IMR-90 (cell line): ENCODE measurements at regions not wholly inside any gene's neighbourhood (a gene's known extent, or its start where the extent isn't known, plus 50 kb on each side); places are given as distances from the start of the nearest gene placed in this dataset.

Experiments used
- ATAC-seq: fragments of 200-7000 bp; cut with Tn5 transposase; 2 replicates; pipeline ENCODE4 v1.9.1; 2020; ENCODE audit warnings: low read depth, mild to moderate bottlenecking, moderate library complexity
- BruUV-seq: library from RNA; stranded (reverse); fragments of 400-500 nt; replicated peaks from 2 replicates; lab custom pipeline; 2021; lab: Mats Ljungman, UMichigan
- CTCF ChIA-PET: fragments of 300-600 bp; formaldehyde crosslinking; extraction: SDS; loops from one replicate; lab custom pipeline; 2021; ENCODE audit warnings: antibody characterized with exemption; lab: Yijun Ruan, JAX
- POLR2A ChIA-PET: fragments of 300-600 bp; sonication (Branson Sonifier 250); formaldehyde crosslinking; loops from one replicate; lab custom pipeline; 2022; ENCODE audit warnings: antibody characterized with exemption; ENCODE audit not compliant: unreplicated experiment; lab: Charles Lee
- DNase-seq: peaks from one replicate; pipeline ENCODE4 v3.0.0; 2013
- H2AFZ ChIP-seq: replicated peaks from 2 replicates; pipeline ENCODE3; 2013; ENCODE audit warnings: low read length, mild to moderate bottlenecking; ENCODE audit not compliant: poor library complexity
- H2AK5ac ChIP-seq: 2 replicates; pipeline ENCODE4 v1.6.1; 2013; ENCODE audit warnings: low read depth, low read length, inconsistent platforms
- H2AK9ac ChIP-seq: replicated peaks from 2 replicates; pipeline ENCODE3; 2013; ENCODE audit warnings: mild to moderate bottlenecking, low read depth, low read length, moderate library complexity; ENCODE audit not compliant: poor library complexity
- H2BK120ac ChIP-seq: 2 replicates; pipeline ENCODE4 v1.6.1; 2013; ENCODE audit warnings: low read depth, low read length, inconsistent platforms
- H2BK15ac ChIP-seq: 3 replicates; pipeline ENCODE4 v1.6.1; 2013; ENCODE audit warnings: low read depth, low read length, inconsistent platforms
- H2BK20ac ChIP-seq: 2 replicates; pipeline ENCODE4 v1.6.1; 2013; ENCODE audit warnings: low read depth, mild to moderate bottlenecking, inconsistent platforms, low read length, moderate library complexity
- H2BK5ac ChIP-seq: 2 replicates; pipeline ENCODE4 v1.6.1; 2013; ENCODE audit warnings: mild to moderate bottlenecking, low read depth, low read length, inconsistent platforms; ENCODE audit not compliant: poor library complexity, severe bottlenecking
- H3K14ac ChIP-seq: replicated peaks from 2 replicates; pipeline ENCODE4 v1.6.1; 2013; ENCODE audit warnings: low read depth, low read length, inconsistent platforms
- H3K18ac ChIP-seq: 2 replicates; pipeline ENCODE4 v1.6.1; 2013; ENCODE audit warnings: low read depth, low read length, control low read depth
- H3K23ac ChIP-seq: 2 replicates; pipeline ENCODE4 v1.6.1; 2013; ENCODE audit warnings: low read depth, low read length, inconsistent platforms
- H3K27ac ChIP-seq: 2 replicates; pipeline ENCODE4 v1.5.1; 2013; ENCODE audit warnings: mild to moderate bottlenecking, control low read depth, low read length; ENCODE audit not compliant: insufficient read depth
- H3K27me3 ChIP-seq: 2 replicates; pipeline ENCODE4 v1.6.1; 2013; ENCODE audit warnings: low read length; ENCODE audit not compliant: control insufficient read depth, insufficient read depth
- H3K36me3 ChIP-seq: 2 replicates; pipeline ENCODE4 v1.6.1; 2013; ENCODE audit warnings: low read length, mixed read lengths; ENCODE audit not compliant: control insufficient read depth, insufficient read depth
- H3K4ac ChIP-seq: 2 replicates; pipeline ENCODE4 v1.6.1; 2013; ENCODE audit warnings: low read depth, low read length, inconsistent platforms
- H3K4me1 ChIP-seq: 2 replicates; pipeline ENCODE4 v1.6.1; 2013; ENCODE audit warnings: low read length, mixed read lengths; ENCODE audit not compliant: control insufficient read depth, insufficient read depth
- H3K4me2 ChIP-seq: 2 replicates; pipeline ENCODE4 v1.6.1; 2013; ENCODE audit warnings: low read depth, mild to moderate bottlenecking, control low read depth, low read length, moderate library complexity
- H3K4me3 ChIP-seq: 2 replicates; pipeline ENCODE4 v1.5.1; 2013; ENCODE audit warnings: low read depth, mild to moderate bottlenecking, control low read depth, low read length, moderate library complexity; ENCODE audit not compliant: insufficient read depth
- H3K56ac ChIP-seq: 2 replicates; pipeline ENCODE4 v1.6.1; 2013; ENCODE audit warnings: low read length, inconsistent platforms; ENCODE audit not compliant: insufficient read depth; ENCODE audit errors: extremely low read depth
- H3K79me1 ChIP-seq, 2 experiments: 2 replicates each; pipeline ENCODE4 v1.6.1; 2013; ENCODE audit warnings: low read length in 2 of 2, inconsistent platforms in 1 of 2, low read depth in 1 of 2
- H3K9ac ChIP-seq: 2 replicates; pipeline ENCODE4 v1.6.1; 2013; ENCODE audit warnings: low read depth, low read length, control low read depth
- H3K9me1 ChIP-seq: 2 replicates; pipeline ENCODE4 v1.6.1; 2013; ENCODE audit warnings: low read length, inconsistent platforms; ENCODE audit not compliant: insufficient read depth
- H3K9me3 ChIP-seq: 2 replicates; pipeline ENCODE4 v1.6.1; 2013; ENCODE audit warnings: low read length; ENCODE audit not compliant: control insufficient read depth, insufficient read depth
- H4K20me1 ChIP-seq: 2 replicates; pipeline ENCODE4 v1.6.1; 2013; ENCODE audit warnings: low read length, inconsistent platforms; ENCODE audit not compliant: insufficient read depth
- H4K5ac ChIP-seq: 2 replicates; pipeline ENCODE4 v1.6.1; 2013; ENCODE audit warnings: mild to moderate bottlenecking, low read depth, low read length, control low read depth
- H4K8ac ChIP-seq, 2 experiments: 2 replicates each; pipeline ENCODE4 v1.6.1; 2013; ENCODE audit warnings: low read depth in 2 of 2, low read length in 2 of 2, control low read depth in 1 of 2, inconsistent platforms in 1 of 2
- H4K91ac ChIP-seq: 2 replicates; pipeline ENCODE4 v1.6.1; 2013; ENCODE audit warnings: low read depth, low read length, inconsistent platforms; ENCODE audit not compliant: insufficient read depth
- BHLHE40 ChIP-seq: fragments of 150-350 bp; IDR thresholded peaks from 2 replicates; pipeline ENCODE4 v1.6.1; 2016; ENCODE audit warnings: mild to moderate bottlenecking, low read depth, low read length
- CHD1 ChIP-seq: IDR thresholded peaks from 2 replicates; pipeline ENCODE4 v1.6.1; 2012; ENCODE audit warnings: low read depth, low read length, improper control_type of control experiment
- MAFK ChIP-seq: IDR thresholded peaks from 2 replicates; pipeline ENCODE4 v1.6.1; 2012; ENCODE audit warnings: low read depth, low read length, improper control_type of control experiment
- MAZ ChIP-seq: IDR thresholded peaks from 2 replicates; pipeline ENCODE4 v1.6.1; 2012; ENCODE audit warnings: low read depth, mild to moderate bottlenecking, low read length, improper control_type of control experiment, moderate library complexity, borderline replicate concordance
- POLR2A ChIP-seq: IDR thresholded peaks from 2 replicates; pipeline ENCODE4 v1.6.1; 2012; ENCODE audit warnings: mild to moderate bottlenecking, low read depth, low read length
- RAD21 ChIP-seq: IDR thresholded peaks from 2 replicates; pipeline ENCODE4 v1.6.1; 2012; ENCODE audit warnings: low read length, improper control_type of control experiment
- RCOR1 ChIP-seq: IDR thresholded peaks from 2 replicates; pipeline ENCODE4 v1.6.1; 2012; ENCODE audit warnings: mild to moderate bottlenecking, low read length, improper control_type of control experiment; ENCODE audit not compliant: insufficient replicate concordance
- RFX5 ChIP-seq: IDR thresholded peaks from 2 replicates; pipeline ENCODE4 v1.8.0; 2012; ENCODE audit warnings: low read depth, mild to moderate bottlenecking, low read length, moderate library complexity
- SMC3 ChIP-seq: fragments of 150-350 bp; IDR thresholded peaks from 2 replicates; pipeline ENCODE4 v1.6.1; 2016; ENCODE audit warnings: low read depth, mild to moderate bottlenecking, antibody characterized with exemption, low read length, moderate library complexity
- WGBS, 2 experiments: methylation state at CpG; one replicate each; pipeline versions ENCODE4 v1.1.5 to v1.1.7; 2013; ENCODE audit warnings: missing lambda C conversion rate in 2 of 2; ENCODE audit not compliant: insufficient read length in 1 of 2; ENCODE audit errors: extremely low coverage in 2 of 2; 5-methylcytosine and 5-hydroxymethylcytosine counted together
- dilution Hi-C: fragments of 300-500 bp; cut with HindIII; formaldehyde crosslinking; loops from one replicate; pipeline ENCODE4 v1.14.3; 2018; ENCODE audit warnings: low sequenced_read_pairs; ENCODE audit not compliant: unreplicated experiment
- in situ Hi-C: fragments of 300-500 bp; cut with MboI; formaldehyde crosslinking; loops from 3 replicates; pipeline ENCODE4 v1.14.3; 2019; ENCODE audit warnings: low sequenced_read_pairs, inconsistent platforms, mixed read lengths
- intact Hi-C: fragments of 100-400 bp; cut with micrococcal nuclease; formaldehyde crosslinking; loops from 2 replicates; pipeline ENCODE4 v1.10.0; 2022
- TF ChIP-seq, protein P1 (sequence below): fragments of 150-350 bp; IDR thresholded peaks from 2 replicates; pipeline ENCODE4 v1.6.1; 2017; ENCODE audit warnings: mild to moderate bottlenecking, antibody characterized with exemption, low read length, low read depth

DNA sequence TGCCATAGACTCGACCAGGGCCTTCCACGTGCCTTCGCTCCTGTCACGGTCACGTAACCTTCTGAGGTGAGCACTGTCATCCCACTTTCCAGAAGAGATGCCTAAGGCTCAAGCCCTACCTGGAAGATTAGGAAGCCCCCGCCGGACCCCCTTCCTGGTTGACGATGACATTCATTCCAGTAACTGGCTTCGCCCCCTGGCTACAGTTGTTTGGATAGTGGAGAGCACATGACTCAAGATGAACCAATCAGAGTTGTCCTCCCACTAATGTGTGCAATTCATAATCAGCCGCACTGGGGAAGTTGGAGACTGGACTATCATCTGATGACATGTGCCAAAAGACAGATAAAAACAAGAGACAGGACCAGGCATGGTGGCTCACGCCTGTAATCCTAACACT lies 104.0 kb upstream of the GJB5 start:
- H4K91ac ChIP-seq, result no peak overlapping the region
- no peaks in the 10 kb centered on the region for H3K4me1 ChIP-seq
- TF ChIP-seq MAZ (no peak), SMC3 (no peak), CHD1 (no peak), MAFK (no peak), RFX5 (no peak), RCOR1 (no peak), BHLHE40 (no peak), RAD21 (no peak), POLR2A (no peak)
- TF ChIP-seq, protein P1, sequence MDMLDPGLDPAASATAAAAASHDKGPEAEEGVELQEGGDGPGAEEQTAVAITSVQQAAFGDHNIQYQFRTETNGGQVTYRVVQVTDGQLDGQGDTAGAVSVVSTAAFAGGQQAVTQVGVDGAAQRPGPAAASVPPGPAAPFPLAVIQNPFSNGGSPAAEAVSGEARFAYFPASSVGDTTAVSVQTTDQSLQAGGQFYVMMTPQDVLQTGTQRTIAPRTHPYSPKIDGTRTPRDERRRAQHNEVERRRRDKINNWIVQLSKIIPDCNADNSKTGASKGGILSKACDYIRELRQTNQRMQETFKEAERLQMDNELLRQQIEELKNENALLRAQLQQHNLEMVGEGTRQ, result no peak
- H2BK15ac ChIP-seq, result no peak overlapping the region
- H3K79me1 ChIP-seq, result no peaks in the 10 kb centered on the region
- H3K9me3 ChIP-seq, result peaks cover 6% of the 10 kb centered on the region; the same call in 1 of the 2 replicates
- no peaks in the 10 kb centered on the region for H3K27me3 ChIP-seq
- ATAC-seq (no peak), DNase-seq (no peak)
- H2AK9ac ChIP-seq, result no peak overlapping the region
- no peak overlapping the region for H2AFZ ChIP-seq
- no peak overlapping the region for H2AK5ac ChIP-seq
- dilution Hi-C loops (no loop called here), intact Hi-C loops (no loop called here), in situ Hi-C loops (no loop called here)
- WGBS, 2 experiments, result 39% methylated on average over 4 of the region's 11 CpGs; no CpG with 5 or more reads in 1 of the 2 experiments
- H4K5ac ChIP-seq, result no peak overlapping the region
- no peak overlapping the region for H3K56ac ChIP-seq
- H3K9me1 ChIP-seq, result no peaks in the 10 kb centered on the region
- BruUV-seq, result no TSS peak
- H2BK20ac ChIP-seq, result no peak overlapping the region
- no peak overlapping the region for H3K4me2 ChIP-seq
- ChIA-PET CTCF (no interaction called here), POLR2A (no interaction called here)
- no peak overlapping the region for H4K8ac ChIP-seq
- no peak overlapping the region for H2BK5ac ChIP-seq
- H3K4ac ChIP-seq, result no peak overlapping the region
- H2BK120ac ChIP-seq, result no peak overlapping the region
- H3K9ac ChIP-seq, result no peak overlapping the region
- no peak overlapping the region for H3K14ac ChIP-seq
- no peaks in the 10 kb centered on the region for H3K36me3 ChIP-seq
- H3K18ac ChIP-seq, result no peak overlapping the region
- H3K23ac ChIP-seq, result no peak overlapping the region
- no peaks in the 10 kb centered on the region for H4K20me1 ChIP-seq
- H3K4me3 ChIP-seq, result no peak overlapping the region
- H3K27ac ChIP-seq, result no peak overlapping the region
